Upper lobe of left lung (tissue), 6 donors: ENCODE measurements at regions not wholly inside any gene's neighbourhood (a gene's known extent, or its start where the extent isn't known, plus 50 kb on each side); places are given as distances from the start of the nearest gene placed in this dataset.
"Not testable (repeated sequence)": the region's sequence is repeated elsewhere in the genome, so short reads cannot be mapped to it uniquely, and the experiment has no call there.

ENCODE experiments used
- ATAC-seq, 2 donors: fragments of 200-7000 bp; cut with Tn5 transposase; one replicate each; pipeline ENCODE4 v1.9.1; 2022; ENCODE audit warnings: mild to moderate bottlenecking in 2 of 2, moderate library complexity in 2 of 2; ENCODE audit not compliant: low FRiP score in 2 of 2
- DNase-seq, 2 donors: peaks; one replicate each; pipeline ENCODE4 v3.0.0-alpha.2; 2019 to 2020
- H3K27ac ChIP-seq, 4 donors: fragments of 200-600 bp; sonication (generic); one replicate each; pipeline ENCODE4 v1.5.1; 2016 to 2019
- H3K27me3 ChIP-seq, 4 donors: fragments of 200-600 bp; sonication (generic); one replicate each; pipeline ENCODE4 v1.5.1; 2017 to 2019
- H3K36me3 ChIP-seq, 4 donors: fragments of 200-600 bp; sonication (generic); one replicate each; pipeline ENCODE4 v1.5.1; 2016 to 2019
- H3K4me1 ChIP-seq, 4 donors: fragments of 200-600 bp; sonication (generic); one replicate each; pipeline ENCODE4 v1.5.1; 2018 to 2019
- H3K4me3 ChIP-seq, 4 donors: fragments of 200-600 bp; sonication (generic); one replicate each; pipeline ENCODE4 v1.5.1; 2017 to 2019; ENCODE audit warnings: mild to moderate bottlenecking in 2 of 4, moderate library complexity in 1 of 4
- H3K9me3 ChIP-seq, 4 donors: fragments of 200-600 bp; sonication (generic); one replicate each; pipeline ENCODE4 v1.5.1; 2018 to 2019
- CTCF ChIP-seq, 6 experiments: fragments of 450-650 bp in 4 of 6; fragments of 200-600 bp in 2 of 6; sonication (generic) in 2 of 6; IDR thresholded peaks; one replicate each; pipeline ENCODE4 v1.5.1; 2016 to 2019; ENCODE audit warnings: antibody characterized with exemption in 6 of 6
- EP300 ChIP-seq, 4 donors: sonication (generic); formaldehyde crosslinking; IDR thresholded peaks; one replicate each; pipeline ENCODE4 v1.5.1; 2017; ENCODE audit warnings: antibody characterized with exemption in 4 of 4, control low read depth in 2 of 4
- POLR2A ChIP-seq, 4 donors: fragments of 450-650 bp; IDR thresholded peaks; one replicate each; pipeline ENCODE4 v1.5.1; 2016 to 2017; ENCODE audit warnings: antibody characterized with exemption in 4 of 4, mild to moderate bottlenecking in 2 of 4
- POLR2AphosphoS5 ChIP-seq, 2 donors: sonication (generic); formaldehyde crosslinking; IDR thresholded peaks; one replicate each; pipeline ENCODE4 v1.5.1; 2017; ENCODE audit warnings: antibody characterized with exemption in 2 of 2
- WGBS, 2 donors: methylation state at CpG; one replicate each; pipeline ENCODE4 v1.1.5; 2017 to 2018; 5-methylcytosine and 5-hydroxymethylcytosine counted together
- donor health status: DM: no; HTN: no; CAD: no; lungs with moderate emphysema.
- donor health status: DM: no; HTN: yes; CAD: no; lungs with severe emphysema.

GRCh38 chr3:67943546-67943945 lies 289.1 kb upstream of the SUCLG2 start:
- H3K9me3 ChIP-seq: no peaks in the 10 kb centered on the region
- no peak for TF ChIP-seq EP300 (IDR thresholded peaks at IDR 0.05)
- TF ChIP-seq POLR2AphosphoS5 (IDR thresholded peaks at IDR 0.05): no peak
- no peak for TF ChIP-seq CTCF (IDR thresholded peaks at IDR 0.05)
- TF ChIP-seq POLR2A (IDR thresholded peaks at IDR 0.05): no peak
- DNase-seq (no peak), ATAC-seq (no peak)
- no peaks in the 10 kb centered on the region for H3K27me3 ChIP-seq
- H3K4me1 ChIP-seq: no peaks in the 10 kb centered on the region
- no peaks in the 10 kb centered on the region for H3K36me3 ChIP-seq
- no peak overlapping the region for H3K27ac ChIP-seq
- no peak overlapping the region for H3K4me3 ChIP-seq
- 83 to 100% methylated on average over 1 of the region's 1 CpG for WGBS, 2 donors

- no peak for ATAC-seq
- no peak for DNase-seq
- no peaks in the 10 kb centered on the region for H3K9me3 ChIP-seq
- WGBS, 2 donors: 92% methylated on average over 3 of the region's 3 CpGs
- no peak overlapping the region for H3K4me3 ChIP-seq
- H3K27me3 ChIP-seq: no peaks in the 10 kb centered on the region
- H3K4me1 ChIP-seq: no peaks in the 10 kb centered on the region
- H3K36me3 ChIP-seq: no peaks in the 10 kb centered on the region
- TF ChIP-seq EP300 (IDR thresholded peaks at IDR 0.05) (no peak), CTCF (IDR thresholded peaks at IDR 0.05) (no peak), POLR2A (IDR thresholded peaks at IDR 0.05) (no peak), POLR2AphosphoS5 (IDR thresholded peaks at IDR 0.05) (no peak)
- no peak overlapping the region for H3K27ac ChIP-seq
Observed at GRCh38 chr3:67941433-67942030, 287.1 kb upstream of the SUCLG2 start.

- no peak for DNase-seq
- Histone ChIP-seq H3K4me3 (no peak overlapping the region), H3K27me3 (no peaks in the 10 kb centered on the region), H3K9me3 (no peaks in the 10 kb centered on the region), H3K27ac (no peak overlapping the region), H3K4me1 (no peaks in the 10 kb centered on the region), H3K36me3 (no peaks in the 10 kb centered on the region)
- WGBS, 2 donors: 56 to 71% methylated on average over 2 of the region's 2 CpGs
- peak in 1 of 2 donors; percentile 76 for ATAC-seq
- TF ChIP-seq CTCF (IDR thresholded peaks at IDR 0.05) (no peak), EP300 (IDR thresholded peaks at IDR 0.05) (no peak), POLR2AphosphoS5 (IDR thresholded peaks at IDR 0.05) (no peak), POLR2A (IDR thresholded peaks at IDR 0.05) (no peak)
Observed at GRCh38 chr3:67940210-67940952, 286.0 kb upstream of the SUCLG2 start.

- no peak for DNase-seq
- no peak for TF ChIP-seq EP300 (IDR thresholded peaks at IDR 0.05)
- no peak for TF ChIP-seq CTCF (IDR thresholded peaks at IDR 0.05)
- TF ChIP-seq POLR2AphosphoS5 (IDR thresholded peaks at IDR 0.05): no peak
- no peak for TF ChIP-seq POLR2A (IDR thresholded peaks at IDR 0.05)
- H3K36me3 ChIP-seq: no peaks in the 10 kb centered on the region
- ATAC-seq: no peak
- H3K27ac ChIP-seq: no peak overlapping the region
- no peaks in the 10 kb centered on the region for H3K4me1 ChIP-seq
- 93 to 100% methylated on average over 1 of the region's 1 CpG for WGBS, 2 donors
- peaks cover 0 to 5% (median 0%) of the 10 kb centered on the region in 4 donors for H3K9me3 ChIP-seq
- no peak overlapping the region for H3K4me3 ChIP-seq
- H3K27me3 ChIP-seq: no peaks in the 10 kb centered on the region
Observed at GRCh38 chr3:67937498-67938118, 283.2 kb upstream of the SUCLG2 start.

GRCh38 chr3:67930394-67930793 lies 276.0 kb upstream of the SUCLG2 start:
- not testable (repeated sequence) for H3K4me3 ChIP-seq, H3K27me3 ChIP-seq, H3K9me3 ChIP-seq, ATAC-seq, H3K36me3 ChIP-seq, H3K4me1 ChIP-seq, H3K27ac ChIP-seq, DNase-seq
- WGBS, 2 donors: 77 to 84% methylated on average over 4 of the region's 4 CpGs
